SK-N-SH (cell line): ENCODE measurements at regions not wholly inside any gene's neighbourhood (a gene's known extent, or its start where the extent isn't known, plus 50 kb on each side); places are given as distances from the start of the nearest gene placed in this dataset.

Experiments
- CTCF ChIA-PET: fragments of 300-600, 350-600 bp; formaldehyde crosslinking; extraction: SDS; loops from one replicate; lab custom pipeline; 2021; lab: Yijun Ruan, JAX
- POLR2A ChIA-PET: fragments of 350-600 bp; sonication (Branson Sonifier 250); formaldehyde crosslinking; extraction: SDS; loops from one replicate; lab custom pipeline; 2020; ENCODE audit warnings: antibody characterized with exemption, inconsistent platforms; lab: Yijun Ruan, JAX
- DNase-seq: peaks from one replicate; pipeline ENCODE4 v3.0.0; 2012
- H2AFZ ChIP-seq: fragments of 200-600 bp; sonication (generic); 2 replicates; pipeline ENCODE4 v1.8.1; 2016; ENCODE audit warnings: antibody characterized with exemption, mild to moderate bottlenecking, low read depth
- H3F3A ChIP-seq: fragments of 200-600 bp; sonication (generic); replicated peaks from 2 replicates; pipeline ENCODE3; 2016; ENCODE audit warnings: antibody characterized with exemption, mild to moderate bottlenecking; ENCODE audit not compliant: insufficient read depth
- H3K27ac ChIP-seq, 2 experiments: fragments of 200-500 bp in 1 of 2; fragments of 200-600 bp in 1 of 2; sonication (Bioruptor generic) in 1 of 2; sonication (generic), shearing (Covaris generic) in 1 of 2; 2 replicates each; pipeline versions ENCODE4 v1.5.1 to v1.6.1; 2014 to 2016; ENCODE audit warnings: low read depth in 2 of 2, inconsistent platforms in 1 of 2, low read length in 1 of 2, mild to moderate bottlenecking in 1 of 2, mixed read lengths in 1 of 2
- H3K27me3 ChIP-seq: fragments of 200-600 bp; sonication (generic), shearing (Covaris generic); 2 replicates; pipeline ENCODE4 v1.6.1; 2016; ENCODE audit warnings: mixed run types; ENCODE audit not compliant: insufficient read depth
- H3K36me3 ChIP-seq, 2 experiments: fragments of 200-500 bp in 1 of 2; fragments of 200-600 bp in 1 of 2; sonication (Bioruptor generic) in 1 of 2; sonication (generic) in 1 of 2; replicated peaks in 1 of 2; 2 replicates each; pipeline versions ENCODE3 to v1.5.1; 2014 to 2016; ENCODE audit warnings: low read length in 1 of 2, mild to moderate bottlenecking in 1 of 2; ENCODE audit not compliant: insufficient read depth in 2 of 2, control insufficient read depth in 1 of 2
- H3K4me1 ChIP-seq, 2 experiments: fragments of 200-500 bp in 1 of 2; fragments of 200-600 bp in 1 of 2; sonication (Bioruptor generic) in 1 of 2; sonication (generic), shearing (Covaris generic) in 1 of 2; 2 replicates each; pipeline versions ENCODE4 v1.5.1 to v1.6.1; 2014 to 2016; ENCODE audit warnings: low read depth in 1 of 2, low read length in 1 of 2, mixed run types in 1 of 2; ENCODE audit not compliant: insufficient read depth in 2 of 2, control insufficient read depth in 1 of 2
- H3K4me2 ChIP-seq: fragments of 200-600 bp; sonication (generic), shearing (Covaris generic); 2 replicates; pipeline ENCODE4 v1.6.1; 2017; ENCODE audit warnings: mixed run types
- H3K4me3 ChIP-seq, 2 experiments: fragments of 200-500 bp in 1 of 2; fragments of 200-600 bp in 1 of 2; sonication (Bioruptor generic) in 1 of 2; sonication (generic), shearing (Covaris generic) in 1 of 2; 2 replicates each; pipeline versions ENCODE4 v1.5.1 to v1.8.1; 2014 to 2016; ENCODE audit warnings: low read depth in 2 of 2, inconsistent platforms in 1 of 2, low read length in 1 of 2, mild to moderate bottlenecking in 1 of 2, mixed read lengths in 1 of 2, moderate library complexity in 1 of 2
- H3K79me2 ChIP-seq: fragments of 200-600 bp; sonication (generic); 2 replicates; pipeline ENCODE4 v1.8.1; 2017; ENCODE audit warnings: mild to moderate bottlenecking; ENCODE audit not compliant: insufficient read depth
- H3K9ac ChIP-seq: fragments of 200-600 bp; sonication (generic); 2 replicates; pipeline ENCODE4 v1.6.1; 2017; ENCODE audit warnings: mixed run types
- H3K9me2 ChIP-seq: fragments of 200-600 bp; sonication (generic); 2 replicates; pipeline ENCODE4 v1.6.1; 2017; ENCODE audit warnings: mixed run types
- H3K9me3 ChIP-seq: fragments of 200-600 bp; sonication (generic); 2 replicates; pipeline ENCODE4 v1.6.1; 2017; ENCODE audit warnings: mixed run types, mild to moderate bottlenecking, moderate library complexity
- H4K20me1 ChIP-seq: fragments of 200-600 bp; sonication (generic); 2 replicates; pipeline ENCODE4 v1.6.1; 2017; ENCODE audit warnings: mild to moderate bottlenecking, mixed run types; ENCODE audit not compliant: insufficient read depth
- CHD2 ChIP-seq: fragments of 150-350 bp; IDR thresholded peaks from 2 replicates; pipeline ENCODE4 v1.6.1; 2018; ENCODE audit warnings: low read length; ENCODE audit not compliant: partially characterized antibody
- EP300 ChIP-seq, 2 experiments: IDR thresholded peaks; 2 replicates each; pipeline versions ENCODE4 v1.4.0 to v1.6.1; 2012; ENCODE audit warnings: borderline replicate concordance in 1 of 2, low read depth in 1 of 2, low read length in 1 of 2
- EZH2phosphoT487 ChIP-seq: fragments of 200-600 bp; sonication (generic); IDR thresholded peaks from 2 replicates; pipeline ENCODE4 v1.6.1; 2017; ENCODE audit warnings: low read depth, mixed run types, mild to moderate bottlenecking, antibody characterized with exemption, moderate library complexity, borderline replicate concordance
- FOXJ3 ChIP-seq: sonication (generic); formaldehyde crosslinking; IDR thresholded peaks from 2 replicates; pipeline ENCODE4 v1.5.1; 2020; ENCODE audit warnings: mild to moderate bottlenecking, missing genetic modification reagents
- FOXM1 ChIP-seq: IDR thresholded peaks from 2 replicates; pipeline ENCODE4 v1.4.0; 2012; ENCODE audit warnings: low read depth, mild to moderate bottlenecking
- GATA2 ChIP-seq: sonication (generic); formaldehyde crosslinking; IDR thresholded peaks from 2 replicates; pipeline ENCODE4 v1.5.0; 2020; ENCODE audit warnings: mild to moderate bottlenecking, missing genetic modification reagents
- IRF3 ChIP-seq: fragments of 150-350 bp; IDR thresholded peaks from 2 replicates; pipeline ENCODE4 v1.6.1; 2016; ENCODE audit warnings: mild to moderate bottlenecking, low read depth, low read length
- JUND ChIP-seq: IDR thresholded peaks from 2 replicates; pipeline ENCODE4 v1.4.0; 2012
- MAX ChIP-seq: IDR thresholded peaks from 2 replicates; pipeline ENCODE4 v1.4.0; 2012; ENCODE audit warnings: low read depth
- MEF2A ChIP-seq: IDR thresholded peaks from 2 replicates; pipeline ENCODE4 v1.4.0; 2012; ENCODE audit warnings: low read depth, borderline replicate concordance
- NRF1 ChIP-seq: IDR thresholded peaks from 2 replicates; pipeline ENCODE4 v1.6.1; 2012; ENCODE audit warnings: low read depth, mild to moderate bottlenecking, low read length
- PBX3 ChIP-seq: IDR thresholded peaks from 2 replicates; pipeline ENCODE4; 2012
- POLR2AphosphoS5 ChIP-seq: IDR thresholded peaks from 2 replicates; pipeline ENCODE4 v1.6.1; 2012; ENCODE audit warnings: low read depth, low read length
- RCOR1 ChIP-seq: fragments of 150-350 bp; IDR thresholded peaks from 2 replicates; pipeline ENCODE4 v1.6.1; 2017; ENCODE audit warnings: antibody characterized with exemption, low read length
- REST ChIP-seq: IDR thresholded peaks from 2 replicates; pipeline ENCODE4 v1.6.1; 2012; ENCODE audit warnings: mild to moderate bottlenecking, low read depth, low read length, moderate library complexity
- SMC3 ChIP-seq: IDR thresholded peaks from 2 replicates; pipeline ENCODE4 v1.6.1; 2012; ENCODE audit warnings: low read depth, low read length, improper control_type of control experiment
- TAF1 ChIP-seq: IDR thresholded peaks from 2 replicates; pipeline ENCODE4 v1.6.1; 2012; ENCODE audit warnings: low read depth, mild to moderate bottlenecking, low read length, moderate library complexity, borderline replicate concordance
- USF2 ChIP-seq: fragments of 150-350 bp; IDR thresholded peaks from 2 replicates; pipeline ENCODE4 v1.6.1; 2017; ENCODE audit warnings: antibody characterized with exemption, low read length, low read depth, borderline replicate concordance
- WGBS: methylation state at CpG from one replicate; pipeline ENCODE4 v1.1.6; 2017; ENCODE audit warnings: low lambda C conversion rate; 5-methylcytosine and 5-hydroxymethylcytosine counted together

- CTCF ChIA-PET, result interaction anchor here (0.8 to 1.1 kb wide), 2 partner anchors 343 to 406 kb away, joined by 3 read pairs; no protein-coding TSS in a partner anchor
- Histone ChIP-seq H3K27ac (no peak overlapping the region), H3K36me3 (no peaks in the 10 kb centered on the region), H3K4me1 (no peaks in the 10 kb centered on the region), H3K9me3 (no peaks in the 10 kb centered on the region), H3F3A (no peaks in the 10 kb centered on the region), H3K9me2 (no peaks in the 10 kb centered on the region), H3K79me2 (no peaks in the 10 kb centered on the region), H3K9ac (no peak overlapping the region), H2AFZ (no peak overlapping the region), H4K20me1 (no peaks in the 10 kb centered on the region), H3K27me3 (no peaks in the 10 kb centered on the region), H3K4me3 (no peak overlapping the region), H3K4me2 (no peak overlapping the region)
- TF ChIP-seq EZH2phosphoT487 (no peak), GATA2 (CRISPR knock-in tag) (no peak), REST (no peak), RCOR1 (no peak), SMC3 (no peak), EP300 (IDR thresholded peaks at IDR 0.05; ENCODE audit: borderline replicate concordance in 1 of 2, low read depth in 1 of 2, low read length in 1 of 2) (no peak), MAX (no peak), POLR2AphosphoS5 (no peak), MEF2A (no peak), USF2 (no peak), JUND (no peak), CHD2 (no peak)
- WGBS, result 5% methylated on average over 1 of the region's 1 CpG
- no peak for DNase-seq
- POLR2A ChIA-PET, result no interaction called here
Measured at GRCh38 chr13:39269411-39269810, 231.2 kb downstream of the NHLRC3 start.

GRCh38 chr13:39272994-39273393 is 234.7 kb downstream of the NHLRC3 start:
- Histone ChIP-seq H3K4me1 (no peaks in the 10 kb centered on the region), H3K4me3 (no peak overlapping the region), H3F3A (no peaks in the 10 kb centered on the region), H4K20me1 (no peaks in the 10 kb centered on the region), H3K36me3 (no peaks in the 10 kb centered on the region), H3K27me3 (no peaks in the 10 kb centered on the region), H3K4me2 (no peak overlapping the region), H3K9me2 (no peaks in the 10 kb centered on the region), H3K9ac (no peak overlapping the region), H3K27ac (no peak overlapping the region), H3K79me2 (no peaks in the 10 kb centered on the region), H2AFZ (no peak overlapping the region), H3K9me3 (no peaks in the 10 kb centered on the region)
- no peak for DNase-seq
- ChIA-PET POLR2A (no interaction called here), CTCF (interaction anchor here (0.6 to 3.8 kb wide), 4 partner anchors 9 to 343 kb away, joined by 3 to 20 read pairs (median 6); no protein-coding TSS in a partner anchor)
- WGBS, result 40% methylated on average over 1 of the region's 1 CpG
- TF ChIP-seq POLR2AphosphoS5 (no peak), FOXJ3 (CRISPR knock-in tag) (no peak), SMC3 (no peak), PBX3 (no peak), MAX (no peak), FOXM1 (no peak), TAF1 (no peak), NRF1 (no peak), CHD2 (no peak), IRF3 (no peak)
